Colonic mucosa (tissue), 4 donors: ENCODE measurements at regions not wholly inside any gene's neighbourhood (a gene's known extent, or its start where the extent isn't known, plus 50 kb on each side); places are given as distances from the start of the nearest gene placed in this dataset.
"Not testable (repeated sequence)": the region's sequence is repeated elsewhere in the genome, so short reads cannot be mapped to it uniquely, and the experiment has no call there.

Experiments used
- DNase-seq: peaks from one replicate; pipeline ENCODE4 v3.0.0-alpha.2; 2020
- H3K27ac ChIP-seq: fragments of 200-600 bp; one replicate; pipeline ENCODE4 v1.8.0; 2021
- H3K27me3 ChIP-seq: fragments of 200-600 bp; one replicate; pipeline ENCODE4 v1.8.0; 2021
- H3K36me3 ChIP-seq: fragments of 200-600 bp; one replicate; pipeline ENCODE4 v1.8.0; 2021
- H3K4me1 ChIP-seq: fragments of 200-600 bp; one replicate; pipeline ENCODE4 v1.8.0; 2021; ENCODE audit warnings: mild to moderate bottlenecking
- H3K4me3 ChIP-seq: fragments of 200-600 bp; one replicate; pipeline ENCODE4 v1.8.0; 2021
- H3K9ac ChIP-seq, 2 donors: one replicate each; pipeline ENCODE4 v1.7.0; 2013; ENCODE audit warnings: control low read depth in 2 of 2, low read depth in 2 of 2, low read length in 2 of 2
- H3K9me3 ChIP-seq: fragments of 200-600 bp; one replicate; pipeline ENCODE4 v1.8.0; 2021
- intact Hi-C: fragments of 100-400 bp; cut with DNase I; formaldehyde crosslinking; loops from one replicate; pipeline ENCODE4 v1.14.1; 2022
- TF ChIP-seq, protein P1 (sequence below): fragments of 200-600 bp; IDR thresholded peaks from one replicate; pipeline ENCODE4 v1.8.0; 2022; ENCODE audit warnings: antibody characterized with exemption, mild to moderate bottlenecking
- donor health status: healthy.
- donor health status: DM: no; HTN: no; CAD: no.
- donor health status: DM: no; HTN: no; CAD: no.

DNA sequence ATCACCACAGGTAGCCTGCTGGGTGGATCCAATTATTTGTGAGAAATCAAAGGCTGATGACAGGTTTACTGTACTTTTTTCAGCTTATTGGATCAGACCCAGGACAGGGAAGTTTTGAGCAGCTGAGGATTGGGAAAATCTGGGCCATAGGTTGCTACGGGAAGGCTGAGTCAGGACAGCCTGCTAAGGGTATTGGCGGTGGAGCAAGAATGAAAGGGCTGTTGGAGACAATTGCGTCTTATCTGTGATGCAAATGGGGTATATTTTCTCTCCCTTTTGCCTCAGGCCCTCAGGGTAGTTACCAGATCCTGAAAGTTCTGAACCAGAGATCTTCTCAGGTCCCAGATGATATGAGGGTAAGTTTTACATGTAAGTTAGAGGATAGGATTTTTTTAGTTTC lies 317.7 kb downstream of the EDEM1 start:
- no peak overlapping the region for H3K4me3 ChIP-seq
- intact Hi-C loops, result no loop called here
- TF ChIP-seq, protein P1, sequence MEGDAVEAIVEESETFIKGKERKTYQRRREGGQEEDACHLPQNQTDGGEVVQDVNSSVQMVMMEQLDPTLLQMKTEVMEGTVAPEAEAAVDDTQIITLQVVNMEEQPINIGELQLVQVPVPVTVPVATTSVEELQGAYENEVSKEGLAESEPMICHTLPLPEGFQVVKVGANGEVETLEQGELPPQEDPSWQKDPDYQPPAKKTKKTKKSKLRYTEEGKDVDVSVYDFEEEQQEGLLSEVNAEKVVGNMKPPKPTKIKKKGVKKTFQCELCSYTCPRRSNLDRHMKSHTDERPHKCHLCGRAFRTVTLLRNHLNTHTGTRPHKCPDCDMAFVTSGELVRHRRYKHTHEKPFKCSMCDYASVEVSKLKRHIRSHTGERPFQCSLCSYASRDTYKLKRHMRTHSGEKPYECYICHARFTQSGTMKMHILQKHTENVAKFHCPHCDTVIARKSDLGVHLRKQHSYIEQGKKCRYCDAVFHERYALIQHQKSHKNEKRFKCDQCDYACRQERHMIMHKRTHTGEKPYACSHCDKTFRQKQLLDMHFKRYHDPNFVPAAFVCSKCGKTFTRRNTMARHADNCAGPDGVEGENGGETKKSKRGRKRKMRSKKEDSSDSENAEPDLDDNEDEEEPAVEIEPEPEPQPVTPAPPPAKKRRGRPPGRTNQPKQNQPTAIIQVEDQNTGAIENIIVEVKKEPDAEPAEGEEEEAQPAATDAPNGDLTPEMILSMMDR, result no peak
- DNase-seq, result no peak
- H3K9ac ChIP-seq, result no peak overlapping the region
- no peaks in the 10 kb centered on the region for H3K27me3 ChIP-seq
- H3K4me1 ChIP-seq, result no peaks in the 10 kb centered on the region
- H3K9me3 ChIP-seq, result no peaks in the 10 kb centered on the region
- no peak overlapping the region for H3K27ac ChIP-seq
- H3K36me3 ChIP-seq, result no peaks in the 10 kb centered on the region

DNA sequence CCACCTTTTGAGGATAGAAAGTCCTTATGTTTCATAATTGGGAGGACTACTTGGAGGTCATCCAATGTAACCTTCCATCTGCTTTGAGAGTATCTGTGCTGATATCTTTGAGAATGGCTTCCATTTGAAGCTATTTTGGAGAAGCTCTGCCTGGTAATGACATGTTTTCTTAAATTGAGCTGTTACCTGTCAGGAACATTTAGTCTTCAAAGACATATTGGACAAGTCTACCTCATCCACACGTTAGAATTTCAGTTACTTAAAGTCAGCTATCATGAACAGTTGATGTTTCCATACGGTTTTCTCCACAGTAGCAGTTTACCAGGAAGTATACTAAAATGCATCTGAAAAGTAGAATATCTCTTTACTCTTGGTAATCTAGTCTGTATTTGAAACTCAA lies 318.5 kb downstream of the EDEM1 start:
- Histone ChIP-seq H3K9me3 (no peaks in the 10 kb centered on the region), H3K36me3 (no peaks in the 10 kb centered on the region), H3K9ac (no peak overlapping the region), H3K4me3 (no peak overlapping the region), H3K27me3 (no peaks in the 10 kb centered on the region), H3K4me1 (no peaks in the 10 kb centered on the region), H3K27ac (no peak overlapping the region)
- TF ChIP-seq, protein P1, result no peak
- no peak for DNase-seq
- intact Hi-C loops, result no loop called here

DNA sequence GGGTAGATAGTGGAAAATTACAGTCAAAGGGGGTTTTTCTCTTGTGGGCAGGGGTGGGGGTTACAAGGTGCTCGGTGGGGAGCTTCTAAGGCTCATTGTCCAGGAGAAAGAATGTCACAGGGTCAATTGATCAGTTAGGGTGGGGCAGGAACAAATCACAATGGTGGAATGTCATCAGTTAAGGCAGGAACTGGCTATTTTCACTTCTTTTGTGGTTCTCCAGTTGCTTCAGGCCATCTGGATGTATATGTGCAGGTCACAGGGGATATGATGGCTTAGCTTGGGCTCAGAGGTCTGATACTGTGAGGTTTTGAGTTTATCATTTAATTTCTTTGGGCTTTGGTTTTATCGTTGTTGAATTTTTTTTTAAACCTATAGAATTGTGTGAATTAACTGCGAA lies 321.4 kb downstream of the EDEM1 start:
- H3K4me3 ChIP-seq, H3K9ac ChIP-seq, intact Hi-C loops, H3K27ac ChIP-seq, H3K4me1 ChIP-seq, H3K36me3 ChIP-seq, DNase-seq, H3K27me3 ChIP-seq, H3K9me3 ChIP-seq: not testable (repeated sequence)

DNA sequence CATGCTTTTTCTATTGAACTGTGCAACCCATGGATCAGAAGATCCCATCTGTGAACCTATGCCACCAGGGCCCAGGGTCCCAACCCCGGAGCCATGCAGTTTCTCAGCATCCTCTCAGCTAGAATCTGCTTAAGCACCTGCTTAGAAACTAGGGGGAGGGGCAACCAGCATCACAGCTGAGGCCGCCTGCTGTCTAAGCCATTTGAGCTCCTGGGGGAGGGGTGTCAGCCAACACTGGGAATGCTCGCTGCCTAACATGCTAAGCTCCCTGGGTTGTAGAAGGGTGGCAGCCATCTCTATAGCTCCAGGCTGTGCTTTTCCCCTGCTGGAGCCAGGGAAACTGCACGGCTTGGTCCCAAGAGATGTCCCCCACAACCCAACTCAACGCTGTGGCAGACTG lies 322.8 kb downstream of the EDEM1 start:
- TF ChIP-seq, protein P1, result no peak
- no peak for DNase-seq
- no peak overlapping the region for H3K4me3 ChIP-seq
- H3K27ac ChIP-seq, result no peak overlapping the region
- intact Hi-C loops, result no loop called here
- no peak overlapping the region for H3K9ac ChIP-seq
- H3K4me1 ChIP-seq, result no peaks in the 10 kb centered on the region
- H3K36me3 ChIP-seq, result no peaks in the 10 kb centered on the region
- no peaks in the 10 kb centered on the region for H3K9me3 ChIP-seq
- H3K27me3 ChIP-seq, result no peaks in the 10 kb centered on the region

DNA sequence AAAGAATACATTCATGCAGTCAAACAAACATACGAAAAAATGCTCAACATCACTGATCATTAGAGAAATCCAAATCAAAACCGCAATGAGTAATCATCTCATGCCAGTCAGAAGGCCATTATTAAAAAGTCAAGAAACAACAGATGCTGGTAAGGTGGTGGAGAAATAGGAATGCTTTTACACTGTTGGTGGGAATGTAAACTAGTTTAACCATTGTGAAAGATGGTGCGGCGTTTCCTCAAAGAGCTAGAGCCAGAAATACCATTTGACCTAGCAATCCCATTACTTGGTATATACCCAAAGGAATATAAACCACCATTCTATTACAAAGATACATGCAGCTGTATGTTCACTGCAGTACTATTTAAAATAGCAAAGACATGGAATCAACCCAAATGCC lies 330.4 kb downstream of the EDEM1 start:
- no peaks in the 10 kb centered on the region for H3K27me3 ChIP-seq
- H3K27ac ChIP-seq, result no peak overlapping the region
- no peaks in the 10 kb centered on the region for H3K4me1 ChIP-seq
- H3K4me3 ChIP-seq, result no peak overlapping the region
- H3K9ac ChIP-seq, result no peak overlapping the region
- intact Hi-C loops, result no loop called here
- TF ChIP-seq, protein P1, result no peak
- no peaks in the 10 kb centered on the region for H3K9me3 ChIP-seq
- DNase-seq, result no peak
- H3K36me3 ChIP-seq, result no peaks in the 10 kb centered on the region

DNA sequence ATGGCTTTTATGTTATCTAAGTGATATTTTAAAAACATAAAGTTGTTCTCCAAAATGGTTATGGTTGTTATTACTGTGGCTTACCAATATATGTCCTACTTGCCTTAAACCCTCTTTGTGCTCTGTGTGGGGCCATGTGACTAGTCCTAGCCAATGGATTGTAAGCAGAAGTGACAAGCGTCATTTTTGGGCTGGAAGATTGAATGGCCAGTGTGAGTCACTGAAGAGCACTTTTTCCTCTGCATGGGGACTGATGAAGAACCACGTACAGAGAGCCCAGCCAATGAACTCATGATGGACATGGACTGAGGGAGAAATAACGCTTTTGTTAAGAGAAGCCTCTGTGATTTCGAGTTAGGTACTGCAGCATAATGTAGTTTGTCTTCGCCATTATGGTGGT lies 332.7 kb downstream of the EDEM1 start:
- H3K27me3 ChIP-seq, result no peaks in the 10 kb centered on the region
- no peak for DNase-seq
- no peak overlapping the region for H3K27ac ChIP-seq
- no peaks in the 10 kb centered on the region for H3K36me3 ChIP-seq
- no peak overlapping the region for H3K9ac ChIP-seq
- intact Hi-C loops, result no loop called here
- TF ChIP-seq, protein P1, result no peak
- H3K9me3 ChIP-seq, result no peaks in the 10 kb centered on the region
- H3K4me1 ChIP-seq, result no peaks in the 10 kb centered on the region
- H3K4me3 ChIP-seq, result no peak overlapping the region
